ENCODE measurements at regions not wholly inside any gene's neighbourhood (a gene's known extent, or its start where the extent isn't known, plus 50 kb on each side); places are given as distances from the start of the nearest gene placed in this dataset.

- intact Hi-C loops (cut with DNase I; ENCODE audit: low total_unique reads), result no loop called here
Measured at GRCh38 chr17:73870473-73870872, 226.2 kb upstream of the SDK2 start.

GRCh38 chr17:73872816-73873215 is 228.6 kb upstream of the SDK2 start:
- intact Hi-C loops (cut with DNase I; ENCODE audit: low total_unique reads), result no loop called here
- H3K27me3 ChIP-seq, result no peaks in the 10 kb centered on the region
- H3K36me3 ChIP-seq, result no peaks in the 10 kb centered on the region
- DNase-seq, result no peak
- H3K27ac ChIP-seq, result no peak overlapping the region
- no peak overlapping the region for H3K4me3 ChIP-seq
- H3K4me1 ChIP-seq, result no peaks in the 10 kb centered on the region
- H3K9me3 ChIP-seq, result no peaks in the 10 kb centered on the region
- TF ChIP-seq CTCF (IDR thresholded peaks at IDR 0.05) (no peak), POLR2A (IDR thresholded peaks at IDR 0.05) (no peak)

More at GRCh38 chr17:73870473-73870872, 226.2 kb upstream of the SDK2 start:
- no peaks in the 10 kb centered on the region for H3K36me3 ChIP-seq
- no peak overlapping the region for H3K4me3 ChIP-seq
- no peaks in the 10 kb centered on the region for H3K9me3 ChIP-seq
- H3K27me3 ChIP-seq, result no peaks in the 10 kb centered on the region
- TF ChIP-seq POLR2A (IDR thresholded peaks at IDR 0.05), result no peak
- no peak for TF ChIP-seq CTCF (IDR thresholded peaks at IDR 0.05)
- no peaks in the 10 kb centered on the region for H3K4me1 ChIP-seq
- DNase-seq, result no peak
- no peak overlapping the region for H3K27ac ChIP-seq

- no peak for DNase-seq
- Histone ChIP-seq H3K4me3 (no peak overlapping the region), H3K27me3 (no peaks in the 10 kb centered on the region), H3K4me1 (no peaks in the 10 kb centered on the region), H3K27ac (no peak overlapping the region), H3K36me3 (no peaks in the 10 kb centered on the region), H3K9me3 (no peaks in the 10 kb centered on the region)
- intact Hi-C loops (cut with DNase I; ENCODE audit: low total_unique reads), result no loop called here
- TF ChIP-seq CTCF (IDR thresholded peaks at IDR 0.05) (no peak), POLR2A (IDR thresholded peaks at IDR 0.05) (no peak)
Measured at GRCh38 chr17:73874008-73874720, 229.9 kb upstream of the SDK2 start.

GRCh38 chr17:73875346-73875745 is 231.1 kb upstream of the SDK2 start:
- Histone ChIP-seq H3K36me3 (no peaks in the 10 kb centered on the region), H3K27me3 (no peaks in the 10 kb centered on the region), H3K27ac (no peak overlapping the region), H3K4me3 (no peak overlapping the region), H3K9me3 (no peaks in the 10 kb centered on the region), H3K4me1 (no peaks in the 10 kb centered on the region)
- TF ChIP-seq CTCF (IDR thresholded peaks at IDR 0.05), result no peak
- TF ChIP-seq POLR2A (IDR thresholded peaks at IDR 0.05), result no peak
- intact Hi-C loops (cut with DNase I; ENCODE audit: low total_unique reads), result no loop called here
- no peak for DNase-seq

- no peaks in the 10 kb centered on the region for H3K9me3 ChIP-seq
- no peak for DNase-seq
- H3K36me3 ChIP-seq, result no peaks in the 10 kb centered on the region
- intact Hi-C loops (cut with DNase I; ENCODE audit: low total_unique reads), result no loop called here
- no peak overlapping the region for H3K27ac ChIP-seq
- H3K4me3 ChIP-seq, result no peak overlapping the region
- H3K27me3 ChIP-seq, result no peaks in the 10 kb centered on the region
- TF ChIP-seq POLR2A (IDR thresholded peaks at IDR 0.05), result no peak
- TF ChIP-seq CTCF (IDR thresholded peaks at IDR 0.05), result no peak
- no peaks in the 10 kb centered on the region for H3K4me1 ChIP-seq
Measured at GRCh38 chr17:73877962-73878361, 233.7 kb upstream of the SDK2 start.

All from uterus (tissue), 3 donors.